ENCODE measurements at regions not wholly inside any gene's neighbourhood (a gene's known extent, or its start where the extent isn't known, plus 50 kb on each side); places are given as distances from the start of the nearest gene placed in this dataset.
"Not testable (repeated sequence)": the region's sequence is repeated elsewhere in the genome, so short reads cannot be mapped to it uniquely, and the experiment has no call there.

GRCh38 chr5:118070041-118070440, 918.3 kb downstream of the DTWD2 start:
- H3K27ac ChIP-seq: no peak overlapping the region
- no peaks in the 10 kb centered on the region for H3K4me1 ChIP-seq
- no peaks in the 10 kb centered on the region for H3K27me3 ChIP-seq
- DNase-seq (ENCODE audit: low spot score in 2 of 2): no peak
- no peaks in the 10 kb centered on the region for H3K9me3 ChIP-seq
- no peak for TF ChIP-seq CTCF (IDR thresholded peaks at IDR 0.05)
- no peak for TF ChIP-seq POLR2AphosphoS5 (IDR thresholded peaks at IDR 0.05)
- TF ChIP-seq POLR2A (IDR thresholded peaks at IDR 0.05): no peak
- no peak for TF ChIP-seq EP300 (IDR thresholded peaks at IDR 0.05)
- H3K36me3 ChIP-seq: no peaks in the 10 kb centered on the region
- WGBS: 92% methylated on average over 2 of the region's 2 CpGs
- no peak overlapping the region for H3K4me3 ChIP-seq

GRCh38 chr5:118069452-118069851, 918.9 kb downstream of the DTWD2 start:
- no peak for DNase-seq (ENCODE audit: low spot score in 2 of 2)
- no peaks in the 10 kb centered on the region for H3K36me3 ChIP-seq
- no peaks in the 10 kb centered on the region for H3K27me3 ChIP-seq
- no peak overlapping the region for H3K27ac ChIP-seq
- H3K4me1 ChIP-seq: no peaks in the 10 kb centered on the region
- no peaks in the 10 kb centered on the region for H3K9me3 ChIP-seq
- no peak overlapping the region for H3K4me3 ChIP-seq
- TF ChIP-seq POLR2A (IDR thresholded peaks at IDR 0.05) (no peak), POLR2AphosphoS5 (IDR thresholded peaks at IDR 0.05) (no peak), EP300 (IDR thresholded peaks at IDR 0.05) (no peak), CTCF (IDR thresholded peaks at IDR 0.05) (no peak)

GRCh38 chr5:118068886-118069285, 919.5 kb downstream of the DTWD2 start:
- no peaks in the 10 kb centered on the region for H3K27me3 ChIP-seq
- H3K9me3 ChIP-seq: no peaks in the 10 kb centered on the region
- H3K4me1 ChIP-seq: no peaks in the 10 kb centered on the region
- no peak for TF ChIP-seq POLR2AphosphoS5 (IDR thresholded peaks at IDR 0.05)
- TF ChIP-seq POLR2A (IDR thresholded peaks at IDR 0.05): no peak
- no peak for TF ChIP-seq EP300 (IDR thresholded peaks at IDR 0.05)
- TF ChIP-seq CTCF (IDR thresholded peaks at IDR 0.05): no peak
- DNase-seq (ENCODE audit: low spot score in 2 of 2): no peak
- no peak overlapping the region for H3K4me3 ChIP-seq
- H3K36me3 ChIP-seq: no peaks in the 10 kb centered on the region
- no peak overlapping the region for H3K27ac ChIP-seq

GRCh38 chr5:118063836-118064235, 924.5 kb downstream of the DTWD2 start:
- H3K4me3 ChIP-seq; H3K27ac ChIP-seq; H3K4me1 ChIP-seq; H3K27me3 ChIP-seq; H3K36me3 ChIP-seq; H3K9me3 ChIP-seq; DNase-seq (ENCODE audit: low spot score in 2 of 2): not testable (repeated sequence)

- WGBS: 78% methylated on average over 2 of the region's 2 CpGs
- no peak for DNase-seq (ENCODE audit: low spot score in 2 of 2)
- Histone ChIP-seq H3K9me3 (no peaks in the 10 kb centered on the region), H3K36me3 (no peaks in the 10 kb centered on the region), H3K27ac (no peak overlapping the region), H3K27me3 (no peaks in the 10 kb centered on the region), H3K4me1 (no peaks in the 10 kb centered on the region), H3K4me3 (no peak overlapping the region)
- TF ChIP-seq EP300 (IDR thresholded peaks at IDR 0.05) (no peak), CTCF (IDR thresholded peaks at IDR 0.05) (no peak), POLR2AphosphoS5 (IDR thresholded peaks at IDR 0.05) (no peak), POLR2A (IDR thresholded peaks at IDR 0.05) (no peak)
Observed at GRCh38 chr5:118060833-118061232, 927.5 kb downstream of the DTWD2 start.

- H3K27ac ChIP-seq: no peak overlapping the region
- no peak overlapping the region for H3K4me3 ChIP-seq
- H3K9me3 ChIP-seq: no peaks in the 10 kb centered on the region
- H3K4me1 ChIP-seq: no peaks in the 10 kb centered on the region
- no peak for DNase-seq (ENCODE audit: low spot score in 2 of 2)
- no peaks in the 10 kb centered on the region for H3K27me3 ChIP-seq
- TF ChIP-seq POLR2A (IDR thresholded peaks at IDR 0.05) (no peak), CTCF (IDR thresholded peaks at IDR 0.05) (no peak), EP300 (IDR thresholded peaks at IDR 0.05) (no peak), POLR2AphosphoS5 (IDR thresholded peaks at IDR 0.05) (no peak)
- H3K36me3 ChIP-seq: no peaks in the 10 kb centered on the region
Observed at GRCh38 chr5:118052503-118052902, 935.8 kb downstream of the DTWD2 start.
